ENCODE measurements at regions not wholly inside any gene's neighbourhood (a gene's known extent, or its start where the extent isn't known, plus 50 kb on each side); places are given as distances from the start of the nearest gene placed in this dataset.

GRCh38 chr16:80263181-80263823 is 277.5 kb upstream of the DYNLRB2 start:
- no peak for TF ChIP-seq BACH2 (CRISPR knock-in tag; IDR thresholded peaks at IDR 0.05; ENCODE audit: borderline replicate concordance)
- TF ChIP-seq ZFP30 (CRISPR knock-in tag; IDR thresholded peaks at IDR 0.05) = no peak
- no peak for TF ChIP-seq TOX (CRISPR knock-in tag; IDR thresholded peaks at IDR 0.05; ENCODE audit: borderline replicate concordance)
- no peak for TF ChIP-seq ZFP3 (CRISPR knock-in tag; IDR thresholded peaks at IDR 0.05)
